SK-N-MC (cell line): ENCODE measurements at regions not wholly inside any gene's neighbourhood (a gene's known extent, or its start where the extent isn't known, plus 50 kb on each side); places are given as distances from the start of the nearest gene placed in this dataset.

ENCODE experiments used
- EZH2 ChIP-seq: fragments of 200-600 bp; sonication (generic); IDR thresholded peaks from one replicate; pipeline ENCODE4 v1.6.1; 2017; ENCODE audit warnings: antibody characterized with exemption
- FOXP2 ChIP-seq: optimal IDR thresholded peaks from 2 replicates; pipeline ENCODE3; 2011; ENCODE audit warnings: mild to moderate bottlenecking, moderate library complexity; ENCODE audit not compliant: insufficient read depth; ENCODE audit errors: extremely low read length, control extremely low read depth

DNA sequence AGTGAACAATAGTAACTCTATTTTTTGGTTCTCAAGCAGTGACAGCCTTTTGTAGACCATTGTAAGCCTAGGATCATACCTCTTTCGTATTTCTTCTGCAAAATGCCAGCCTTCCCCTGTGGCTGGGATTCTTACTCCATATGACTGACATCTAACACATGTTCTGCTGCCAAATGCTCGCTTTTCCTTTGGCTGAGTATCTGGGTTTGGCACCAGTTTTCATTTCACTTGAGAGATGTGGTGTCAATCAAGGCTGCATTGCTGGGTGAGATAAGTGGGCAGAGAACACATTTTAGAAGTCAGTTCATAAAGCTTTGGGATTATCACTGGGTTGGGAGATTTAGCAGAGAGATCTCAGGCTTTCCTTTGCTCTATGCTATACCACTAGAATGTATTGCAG is 514.7 kb upstream of the SGO1 start:
- TF ChIP-seq FOXP2, result no peak
- no peak for TF ChIP-seq EZH2
